RPMI8226 (cell line): ENCODE measurements at regions not wholly inside any gene's neighbourhood (a gene's known extent, or its start where the extent isn't known, plus 50 kb on each side); places are given as distances from the start of the nearest gene placed in this dataset.
A peak's percentile ranks its signal among the peaks of the same experiment; 100 is the strongest.
"Not testable (repeated sequence)": the region's sequence is repeated elsewhere in the genome, so short reads cannot be mapped to it uniquely, and the experiment has no call there.

Experiments used
- DNase-seq: peaks from one replicate; pipeline ENCODE4 v3.0.0-alpha.2; 2015

DNA sequence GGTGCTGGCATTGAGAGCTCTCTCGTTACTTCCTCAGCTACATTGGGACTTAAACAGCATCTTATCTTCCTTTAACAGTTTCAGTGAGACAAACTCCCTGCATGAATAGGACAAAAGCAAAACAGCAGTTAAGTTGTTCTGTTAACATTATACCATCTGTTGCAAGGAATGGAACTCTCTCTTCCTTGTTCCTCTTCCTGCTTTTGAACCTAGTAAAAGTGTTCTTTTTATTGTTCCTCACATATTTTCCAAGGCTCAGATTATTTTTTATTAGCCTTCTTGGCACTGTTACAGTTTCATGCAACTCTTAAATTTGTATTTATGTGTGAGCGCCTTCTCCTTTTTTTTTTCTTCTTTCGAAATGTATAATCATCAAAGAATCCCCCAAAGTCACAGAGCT lies 202.6 kb upstream of the UFM1 start:
- DNase-seq, result no peak

DNA sequence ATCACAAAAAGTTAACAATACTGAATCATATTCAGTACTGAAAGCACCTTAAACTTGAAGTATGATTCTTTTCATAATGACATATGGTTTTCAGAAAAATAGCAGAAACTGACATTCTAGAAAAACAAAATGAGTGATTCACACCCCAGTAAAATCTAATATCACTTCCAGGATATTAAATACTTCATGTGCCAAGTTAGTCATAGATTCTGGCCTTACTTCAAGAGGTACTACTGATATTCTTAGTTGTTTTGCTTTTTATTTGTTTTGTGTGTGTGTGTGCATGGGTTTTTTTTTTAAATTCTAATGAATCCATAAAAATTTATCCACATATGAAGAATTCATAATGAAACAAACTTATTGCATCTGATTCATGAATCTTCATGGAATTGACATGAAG lies 207.9 kb upstream of the UFM1 start:
- DNase-seq, result no peak

DNA sequence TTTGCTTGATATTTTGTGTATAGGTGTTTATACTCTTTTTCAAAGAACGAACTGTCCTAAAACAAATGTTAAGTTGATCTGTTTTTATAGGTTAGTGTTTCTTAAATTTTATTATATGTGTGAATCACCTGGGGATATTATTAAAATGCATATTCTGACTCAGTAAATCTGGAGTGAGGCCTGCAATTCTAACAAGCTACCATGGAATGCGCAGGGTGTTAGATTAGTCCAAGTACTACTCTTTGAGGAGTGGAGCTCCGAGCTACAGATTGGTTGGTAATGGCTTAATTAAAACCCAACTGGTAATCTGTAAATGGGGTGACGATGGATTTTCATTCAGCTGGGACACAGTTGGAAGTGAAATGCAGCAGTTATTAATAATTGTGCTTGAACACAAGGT lies 214.1 kb upstream of the UFM1 start:
- DNase-seq, result no peak

DNA sequence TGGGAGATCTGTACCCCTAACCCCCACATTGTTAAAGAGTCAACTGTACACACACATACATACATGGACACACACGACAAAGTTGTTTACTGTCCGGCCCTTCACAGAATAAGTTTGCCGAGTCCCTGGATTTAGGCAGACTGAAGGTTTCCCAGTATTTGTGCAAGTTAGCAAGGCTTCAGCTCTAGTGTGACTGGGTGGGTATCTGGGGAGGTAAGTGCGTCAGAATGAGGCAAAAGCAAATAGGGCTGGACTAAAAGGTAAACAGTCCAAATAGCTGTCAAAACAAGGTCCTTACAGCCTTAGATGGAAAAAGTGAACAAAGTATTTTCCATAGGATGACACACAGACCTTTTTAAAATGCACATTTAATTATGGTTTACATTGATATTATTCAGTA lies 228.4 kb upstream of the UFM1 start:
- DNase-seq, result no peak

DNA sequence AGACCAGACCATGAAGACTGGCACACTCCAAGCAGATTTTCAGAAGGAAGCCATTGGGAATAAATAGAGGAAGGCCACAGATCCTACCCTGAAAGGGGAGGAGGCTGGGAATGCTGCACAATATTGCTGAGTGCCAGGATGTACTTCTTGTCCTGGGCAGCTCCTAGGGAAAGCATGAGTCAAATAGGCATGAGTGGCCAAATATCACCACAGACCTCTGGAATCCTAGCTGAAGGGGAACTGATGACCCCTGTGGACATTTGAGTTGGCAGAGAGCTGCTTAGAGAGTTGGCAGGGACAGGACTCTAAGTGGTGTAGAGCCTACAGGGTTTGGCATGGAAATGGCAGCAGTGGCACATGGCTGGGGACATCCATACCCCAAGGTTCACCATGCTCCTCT lies 234.3 kb upstream of the TRPC4 start:
- DNase-seq, result no peak

DNA sequence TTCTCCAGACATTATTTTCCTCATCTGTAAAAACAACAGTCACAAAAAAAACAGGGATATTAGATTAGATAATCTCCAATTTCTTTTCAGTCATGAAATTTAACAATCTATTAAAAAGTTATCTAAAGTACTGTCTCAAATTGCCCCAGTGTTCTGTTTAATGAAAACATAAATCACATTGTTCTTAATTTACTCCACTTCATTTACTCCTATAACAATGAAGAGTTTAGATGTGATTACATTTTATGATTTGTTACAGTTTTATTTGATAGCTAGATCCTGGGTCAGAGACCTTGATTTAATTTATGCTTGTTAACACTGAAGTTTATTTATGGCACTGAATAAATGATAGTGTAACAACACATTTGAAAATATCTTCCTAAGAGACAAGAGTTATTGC lies 230.2 kb upstream of the TRPC4 start:
- no peak for DNase-seq

DNA sequence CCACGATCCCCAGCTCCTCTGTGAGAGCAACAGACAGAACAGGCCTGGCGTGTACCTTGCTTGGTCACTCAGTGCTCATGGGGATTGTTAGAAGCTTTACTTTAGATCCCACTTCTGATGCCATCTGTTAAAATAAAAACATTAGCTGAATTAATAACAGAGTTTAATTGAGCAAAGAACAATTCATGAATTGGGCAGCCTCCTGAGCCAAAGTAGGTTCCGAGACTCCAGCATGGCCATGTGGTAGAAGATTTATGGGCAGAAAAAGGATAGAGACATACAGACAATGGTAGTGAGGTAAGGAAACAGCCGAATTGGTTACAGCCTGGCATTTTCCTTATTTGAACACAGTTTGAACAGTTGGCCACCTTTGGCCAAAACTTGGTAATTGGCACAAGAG lies 223.9 kb upstream of the TRPC4 start:
- no peak for DNase-seq

DNA sequence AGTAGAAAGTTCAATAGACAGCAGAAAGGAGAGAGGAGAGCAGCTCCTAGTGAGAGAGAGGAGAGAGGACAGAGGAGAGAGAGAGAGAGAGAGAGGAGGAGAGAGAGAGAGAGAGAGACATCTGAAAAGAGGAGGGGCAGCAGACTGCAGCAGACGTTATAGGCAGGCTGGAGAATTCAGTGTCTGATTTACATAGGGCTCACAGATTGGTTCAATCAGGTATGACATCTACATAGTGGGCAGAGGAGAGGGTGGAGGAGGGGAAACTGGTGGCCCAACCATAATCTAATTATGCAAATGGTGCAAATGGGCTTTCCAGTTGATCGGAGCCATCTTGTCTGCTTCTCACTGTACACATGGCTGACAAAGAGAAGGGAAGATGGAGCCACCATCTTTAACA lies 221.3 kb upstream of the TRPC4 start:
- no peak for DNase-seq

DNA sequence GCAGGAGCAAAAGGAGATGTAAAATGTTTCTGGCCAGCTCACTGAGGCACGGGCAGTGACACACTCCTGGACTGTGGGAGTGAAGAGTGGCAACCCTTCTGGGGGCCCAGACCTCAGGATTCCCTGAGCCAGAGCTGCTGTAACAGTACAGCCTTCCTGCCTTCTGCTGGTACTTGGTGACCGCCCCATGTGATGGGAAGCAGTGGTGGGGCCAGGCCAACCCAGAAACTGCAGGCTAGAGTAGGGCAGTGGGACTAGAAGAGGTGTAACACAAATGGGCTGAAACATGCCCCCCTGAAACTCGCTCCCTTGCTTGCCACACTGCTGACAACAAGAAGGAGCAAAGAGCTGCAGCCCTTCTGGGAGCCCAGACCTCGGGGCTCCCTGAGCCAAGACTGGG lies 217.1 kb upstream of the TRPC4 start:
- DNase-seq, result no peak

DNA sequence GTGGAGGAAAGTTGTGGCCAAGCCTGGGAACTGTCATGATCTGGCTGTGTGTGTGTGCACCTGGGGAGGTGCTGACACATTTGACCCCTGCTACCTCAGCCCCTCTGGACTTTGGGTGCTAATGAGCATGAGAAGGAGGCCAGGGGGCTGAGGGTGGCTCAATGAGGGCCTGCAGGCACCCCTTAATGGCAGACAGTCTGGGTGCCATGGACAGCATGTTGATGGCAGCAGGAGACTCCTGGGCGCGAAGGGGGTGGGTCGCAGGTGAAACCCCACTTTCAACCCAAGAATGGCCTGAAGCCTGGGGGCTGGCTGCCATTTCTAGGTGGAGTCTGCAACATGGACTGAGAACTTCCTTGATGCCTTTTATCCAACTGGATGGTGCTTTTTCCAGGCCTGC lies 216.4 kb upstream of the TRPC4 start:
- DNase-seq, result no peak

DNA sequence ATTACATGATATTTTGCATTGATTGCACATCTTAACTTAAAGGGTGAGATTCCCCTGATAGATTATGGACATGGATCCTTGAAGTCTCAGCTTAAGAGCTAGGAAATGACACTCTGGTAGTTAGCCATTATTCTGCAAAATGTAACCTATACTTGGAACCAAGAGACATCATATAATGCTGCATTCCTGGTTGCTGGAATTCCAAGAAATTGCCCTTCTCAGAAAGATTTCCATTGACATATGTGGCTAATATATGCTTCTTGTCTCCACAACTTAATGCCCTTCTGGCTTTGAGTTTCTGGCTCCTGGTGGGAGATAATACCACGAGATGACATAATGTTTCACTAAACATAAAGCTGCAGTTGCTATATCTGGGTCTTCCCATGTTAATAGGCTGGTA lies 204.4 kb upstream of the TRPC4 start:
- no peak for DNase-seq

DNA sequence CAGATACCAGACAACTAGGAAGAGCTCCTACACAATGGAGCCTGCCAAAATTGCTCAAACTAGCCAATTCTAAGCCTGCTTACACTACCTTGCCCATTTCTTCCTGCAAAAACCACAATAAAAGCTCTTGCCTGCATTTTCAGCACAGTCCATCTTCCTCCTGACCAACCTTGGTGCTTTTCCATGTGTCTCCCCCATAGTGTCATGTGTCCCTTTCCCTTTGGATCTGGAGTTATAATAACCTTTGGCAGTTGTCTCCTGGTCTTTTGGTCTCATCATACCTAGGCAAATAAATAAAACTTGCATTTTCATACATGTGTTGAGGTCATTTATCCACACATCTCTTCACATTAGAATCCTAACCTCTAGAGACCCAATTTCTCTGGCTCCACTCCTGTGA lies 203.1 kb upstream of the TRPC4 start:
- DNase-seq, result no peak

DNA sequence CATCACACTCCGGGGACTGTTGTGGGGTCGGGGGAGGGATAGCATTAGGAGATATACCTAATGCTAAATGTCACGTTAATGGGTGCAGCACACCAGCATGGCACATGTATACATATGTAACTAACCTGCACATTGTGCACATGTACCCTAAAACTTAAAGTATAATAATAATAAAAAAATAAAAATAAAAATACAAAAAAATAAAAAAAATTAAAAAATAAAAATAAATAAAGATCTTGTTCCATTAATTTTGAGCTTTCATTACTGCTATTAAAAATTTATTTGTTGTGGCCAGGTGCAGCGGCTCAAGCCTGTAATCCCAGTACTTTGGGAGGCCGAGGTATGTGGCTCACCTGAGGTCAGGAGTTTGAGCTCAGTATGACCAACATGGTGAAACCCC lies 201.8 kb upstream of the TRPC4 start:
- DNase-seq, result not testable (repeated sequence)

DNA sequence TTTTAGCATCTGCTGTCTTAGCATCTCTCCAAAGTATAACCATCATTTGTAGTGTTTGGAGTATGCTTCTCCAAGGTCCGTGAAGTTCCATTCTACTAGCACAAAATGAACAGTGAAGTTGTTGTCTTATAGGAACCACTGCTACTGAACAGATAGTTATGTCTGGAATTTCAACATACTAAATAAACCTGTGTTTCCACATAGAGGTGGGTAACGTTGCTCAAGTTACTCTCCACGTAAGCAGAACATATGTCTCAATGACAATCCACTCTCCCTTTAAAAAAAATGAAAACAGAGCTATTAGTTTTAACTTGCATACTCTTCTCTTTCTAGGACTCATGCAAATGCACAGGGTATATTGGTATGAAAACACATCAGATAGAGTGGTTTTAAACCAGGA lies 184.3 kb upstream of the TRPC4 start:
- no peak for DNase-seq

DNA sequence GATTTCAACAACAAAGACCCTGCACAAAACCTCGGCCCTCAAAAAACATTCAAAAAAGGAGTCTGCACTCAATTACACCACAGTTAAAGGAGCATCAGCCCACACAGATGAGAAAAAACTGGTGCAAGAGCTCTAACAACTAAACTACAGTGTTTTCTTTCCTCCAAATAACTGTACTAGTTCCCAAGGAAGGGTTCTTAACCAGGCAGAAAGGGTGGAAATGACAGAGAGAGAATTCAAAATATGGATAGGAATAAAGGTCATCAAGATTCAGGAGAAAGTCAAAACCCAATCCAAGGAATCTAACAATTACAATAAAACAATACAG lies 176.4 kb upstream of the TRPC4 start:
- no peak for DNase-seq

DNA sequence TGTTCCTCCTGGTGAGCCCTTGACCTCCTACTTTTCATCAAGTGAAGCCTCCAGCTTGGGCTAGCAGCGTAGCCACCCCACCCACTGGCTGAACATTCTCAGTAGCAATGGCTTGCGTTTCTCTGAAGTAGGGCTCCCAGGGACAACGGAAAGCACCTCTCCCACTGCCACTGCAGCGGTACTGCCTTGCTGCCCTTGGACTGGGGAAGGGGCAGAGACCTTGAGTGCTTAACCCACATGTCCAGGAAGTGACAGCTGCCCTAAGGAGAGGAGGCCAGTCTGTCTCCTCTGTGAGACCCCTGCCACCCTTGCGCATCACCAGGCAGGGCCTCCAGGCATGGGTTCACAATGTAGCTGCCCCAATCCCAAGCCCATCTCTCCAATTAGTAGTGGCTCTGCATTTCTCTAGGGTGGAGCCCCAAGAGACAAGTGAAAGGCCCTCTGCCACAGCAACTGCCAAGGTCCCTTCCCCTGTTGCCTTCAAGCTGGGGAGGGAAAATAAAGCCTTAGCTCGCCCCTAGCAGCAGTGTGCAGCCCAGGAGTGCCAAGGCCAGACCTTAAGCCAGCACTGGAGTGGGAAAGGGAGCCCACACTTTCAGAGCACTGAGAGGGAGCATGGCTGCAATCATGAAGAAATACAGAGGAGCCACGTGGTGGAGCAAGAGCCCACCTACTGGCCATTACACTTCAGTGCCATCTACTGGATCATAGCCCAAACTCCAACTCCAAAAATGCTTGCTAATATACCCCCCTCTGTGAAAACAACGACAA lies 175.9 kb upstream of the TRPC4 start:
- DNase-seq, result no peak

DNA sequence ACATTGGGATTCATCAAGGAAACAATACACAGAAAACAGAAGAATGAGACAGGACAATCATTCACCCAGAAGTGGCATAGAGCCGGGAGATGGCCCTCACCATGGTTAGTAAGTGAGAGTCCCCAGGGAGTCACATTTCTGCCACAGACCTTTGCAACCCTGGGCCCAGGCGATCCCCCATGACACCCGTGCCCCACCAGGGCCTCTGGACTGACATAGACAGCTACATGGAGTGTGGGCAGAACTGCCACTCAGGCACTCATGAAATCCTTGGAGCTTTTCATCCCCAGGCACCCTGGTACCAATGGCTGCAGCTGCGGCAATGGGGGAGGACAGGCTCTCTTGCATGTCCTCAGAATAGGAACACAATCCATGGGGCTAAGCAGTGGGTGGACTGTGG lies 174.5 kb upstream of the TRPC4 start:
- DNase-seq, result no peak

DNA sequence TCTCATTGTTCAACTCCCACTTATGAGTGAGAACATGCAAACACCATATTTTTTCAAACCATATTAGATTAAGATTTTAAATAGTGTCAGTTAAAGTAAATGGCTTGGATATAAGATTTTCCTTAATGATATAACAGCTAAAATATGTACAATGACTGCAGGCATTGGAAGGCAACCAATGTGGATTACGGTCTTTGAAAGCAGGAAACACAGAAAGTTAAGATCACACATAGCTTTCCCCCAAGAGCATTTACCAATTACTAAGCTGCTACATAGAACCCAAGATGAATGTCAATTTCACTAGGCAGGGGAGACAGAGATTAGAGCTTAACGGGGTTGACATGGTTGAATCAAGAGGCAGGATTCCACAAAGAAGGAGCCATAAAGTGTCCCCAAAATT lies 173.2 kb upstream of the TRPC4 start:
- no peak for DNase-seq

DNA sequence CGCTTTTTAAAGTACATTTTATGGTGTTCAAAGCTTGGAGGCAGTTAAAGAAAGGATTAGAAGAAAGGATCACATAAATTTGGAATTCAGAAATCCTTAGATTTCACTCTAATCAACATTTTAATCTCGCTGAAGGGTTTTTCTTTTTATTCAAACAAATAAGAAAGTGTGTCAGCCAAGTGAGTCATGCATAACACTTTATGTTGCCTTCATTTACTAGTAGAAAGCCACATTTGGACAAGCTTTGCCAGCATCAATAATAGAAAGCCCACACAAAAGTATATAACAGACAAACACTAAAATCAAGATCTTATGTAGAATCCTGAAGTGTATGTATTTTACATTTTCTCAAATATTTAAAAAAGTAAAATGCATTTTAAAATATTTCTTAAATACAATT lies 154.9 kb upstream of the TRPC4 start:
- no peak for DNase-seq

DNA sequence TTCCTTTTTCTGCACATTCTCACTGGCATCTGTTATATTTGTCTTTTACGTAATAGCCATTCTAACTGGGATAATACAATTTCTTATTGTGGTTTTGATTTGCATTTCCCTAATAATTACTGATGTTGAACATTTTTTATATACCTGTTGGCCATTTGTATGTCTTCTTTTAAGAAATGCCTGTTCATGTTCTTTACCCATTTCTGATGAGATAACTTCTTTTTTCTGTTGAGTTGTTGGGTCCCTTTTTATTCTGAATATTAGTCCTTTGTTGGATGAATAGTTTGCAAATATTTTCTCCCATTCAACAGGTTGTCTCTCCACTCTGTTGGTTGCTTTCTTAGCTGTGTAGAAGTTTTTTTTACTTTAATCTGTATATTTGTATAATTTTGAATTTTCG lies 147.7 kb upstream of the TRPC4 start:
- DNase-seq, result no peak

DNA sequence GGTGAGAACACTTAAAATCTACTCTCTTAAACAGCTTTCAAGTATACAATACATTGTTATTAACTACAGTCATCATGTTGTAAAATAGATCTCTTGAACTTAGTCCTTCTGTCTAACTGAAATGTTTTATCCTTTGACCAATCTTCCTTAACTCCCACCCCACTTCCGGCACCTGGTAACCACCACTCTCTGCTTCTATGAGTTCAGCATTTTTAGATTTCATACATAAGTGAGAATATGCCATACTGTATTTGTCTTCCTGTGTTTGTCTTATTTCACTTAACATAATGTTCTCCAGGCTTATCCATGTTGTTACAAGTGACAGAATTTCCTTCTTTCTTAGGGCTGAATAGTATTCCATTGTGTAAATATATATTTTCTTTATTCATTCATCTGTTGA lies 144.1 kb upstream of the TRPC4 start:
- no peak for DNase-seq

DNA sequence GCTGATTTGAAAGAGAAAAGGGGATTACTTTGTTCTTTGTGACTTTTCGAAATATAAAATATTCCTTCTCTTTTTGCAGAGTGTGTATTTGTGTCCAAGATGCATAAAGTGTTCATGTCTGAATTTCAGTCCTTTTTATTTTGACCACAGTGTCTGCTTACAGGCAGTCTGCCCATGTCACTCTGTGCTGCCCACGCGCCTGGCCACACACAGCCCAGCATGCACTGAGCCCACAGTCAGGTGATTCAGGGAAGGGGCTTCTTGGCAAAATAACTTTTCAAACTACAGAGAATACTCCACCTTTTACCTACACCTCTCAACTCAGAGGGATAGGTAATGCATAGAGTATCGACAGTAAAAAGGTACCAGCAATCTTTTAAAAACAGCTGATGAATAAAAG lies 142.5 kb upstream of the TRPC4 start:
- no peak for DNase-seq

DNA sequence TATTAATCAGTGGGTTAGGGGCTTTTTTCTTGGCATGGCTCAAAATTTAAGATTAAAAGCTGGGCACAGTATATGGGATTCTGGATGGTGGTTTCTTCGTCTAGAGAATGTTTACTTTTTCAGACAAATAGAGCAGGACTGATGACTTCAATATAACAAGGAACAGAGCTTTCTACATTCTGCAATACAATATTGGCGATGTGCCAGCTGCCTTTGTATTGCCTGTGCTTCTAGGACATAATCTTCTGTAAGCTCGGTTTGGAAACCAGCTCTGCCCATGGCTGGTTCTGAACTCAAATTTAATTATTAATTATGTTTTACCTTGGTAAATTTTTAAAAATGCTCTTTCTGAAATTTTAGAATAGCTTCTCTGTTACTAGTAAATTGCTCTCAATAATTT lies 139.1 kb upstream of the TRPC4 start:
- DNase-seq, result peak; percentile 16

DNA sequence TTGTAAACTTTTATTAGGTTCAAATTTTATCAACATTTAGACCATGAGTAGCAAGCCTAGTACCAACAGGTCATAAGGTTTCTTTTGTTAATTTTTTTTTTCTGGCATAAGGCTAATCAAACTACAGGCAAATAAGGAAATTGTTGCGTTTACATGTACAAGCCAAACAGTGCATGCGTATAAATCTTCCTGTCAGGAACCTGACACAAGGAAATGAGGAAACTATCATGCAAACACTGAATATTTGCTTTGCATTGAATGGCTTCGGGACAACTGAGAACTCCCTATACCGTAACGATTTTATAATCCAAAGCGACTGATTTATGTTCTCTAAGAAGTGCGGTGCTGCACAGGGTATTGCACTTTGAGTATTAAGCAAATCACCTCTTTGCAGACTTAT lies 133.0 kb upstream of the TRPC4 start:
- DNase-seq, result no peak

DNA sequence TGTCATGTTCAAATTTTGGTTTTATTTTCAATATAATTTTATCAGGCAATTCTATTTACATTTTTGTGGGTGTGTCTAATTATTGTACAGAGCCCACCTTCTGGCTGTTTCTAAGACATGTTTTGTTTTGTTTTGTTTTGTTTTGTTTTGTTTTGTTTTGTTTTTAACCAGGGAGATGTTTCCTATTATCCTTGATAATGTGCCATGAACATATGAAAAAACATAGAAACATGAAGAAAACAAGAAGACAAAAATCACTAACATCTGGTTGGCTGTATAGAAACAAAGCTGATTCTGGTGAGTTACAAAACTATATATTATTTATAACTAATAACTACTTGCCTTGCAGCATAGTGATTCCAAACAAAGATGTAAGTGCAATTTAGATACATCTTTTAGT lies 128.1 kb upstream of the TRPC4 start:
- no peak for DNase-seq

DNA sequence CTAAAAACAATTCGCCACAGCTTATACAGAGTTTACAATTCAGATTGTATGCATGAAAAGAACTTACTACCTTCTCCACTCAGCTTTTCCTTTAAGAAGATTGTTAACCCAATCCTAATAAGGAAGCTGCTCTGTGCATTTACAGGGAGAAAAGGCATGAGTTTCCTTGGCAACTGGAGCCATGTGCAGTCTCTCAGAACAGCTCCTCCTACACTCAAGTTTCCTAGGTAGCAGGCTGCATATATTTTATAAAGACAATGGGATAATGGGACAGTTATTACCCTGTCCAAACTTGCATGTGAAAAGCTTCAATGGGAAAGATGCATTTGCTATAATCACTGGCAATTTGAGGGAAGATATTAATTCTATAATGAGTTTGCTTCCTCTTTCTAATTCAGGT lies 125.5 kb upstream of the TRPC4 start:
- DNase-seq, result no peak
